ENCODE measurements at regions not wholly inside any gene's neighbourhood (a gene's known extent, or its start where the extent isn't known, plus 50 kb on each side); places are given as distances from the start of the nearest gene placed in this dataset.

- TF ChIP-seq HCFC1 (IDR thresholded peaks at IDR 0.05; ENCODE audit: low read depth, low read length) (no peak), IKZF4 (CRISPR knock-in tag; IDR thresholded peaks at IDR 0.05; ENCODE audit: borderline replicate concordance, low read depth, not compliant biosample characterization) (no peak), PRDM15 (CRISPR knock-in tag; IDR thresholded peaks at IDR 0.05) (no peak), GMEB2 (CRISPR knock-in tag; IDR thresholded peaks at IDR 0.05; ENCODE audit: low read depth) (no peak), ZNF614 (CRISPR knock-in tag; IDR thresholded peaks at IDR 0.05; ENCODE audit: borderline replicate concordance) (no peak), SMAD9 (CRISPR knock-in tag; IDR thresholded peaks at IDR 0.05) (no peak), NR1H2 (CRISPR knock-in tag; IDR thresholded peaks at IDR 0.05; ENCODE audit: borderline replicate concordance, low read depth) (no peak), BORCS8-MEF2B (CRISPR knock-in tag; IDR thresholded peaks at IDR 0.05) (no peak), SMC3 (IDR thresholded peaks at IDR 0.05; ENCODE audit: low read length) (no peak), MYC (CRISPR knock-in tag; IDR thresholded peaks at IDR 0.05; ENCODE audit: borderline replicate concordance) (no peak), REL (CRISPR knock-in tag; conservative IDR thresholded peaks at IDR 0.05) (no peak), ZNF660 (CRISPR knock-in tag; IDR thresholded peaks at IDR 0.05; ENCODE audit: borderline replicate concordance, low read depth) (no peak), MYNN (CRISPR knock-in tag; IDR thresholded peaks at IDR 0.05; ENCODE audit: low read depth) (no peak), ZBTB44 (CRISPR knock-in tag; IDR thresholded peaks at IDR 0.05) (no peak)
Observed at GRCh38 chr14:97602438-97603117, 805.4 kb downstream of the VRK1 start (continued).

All from HepG2 (cell line).